ENCODE measurements at regions not wholly inside any gene's neighbourhood (a gene's known extent, or its start where the extent isn't known, plus 50 kb on each side); places are given as distances from the start of the nearest gene placed in this dataset.

DNA sequence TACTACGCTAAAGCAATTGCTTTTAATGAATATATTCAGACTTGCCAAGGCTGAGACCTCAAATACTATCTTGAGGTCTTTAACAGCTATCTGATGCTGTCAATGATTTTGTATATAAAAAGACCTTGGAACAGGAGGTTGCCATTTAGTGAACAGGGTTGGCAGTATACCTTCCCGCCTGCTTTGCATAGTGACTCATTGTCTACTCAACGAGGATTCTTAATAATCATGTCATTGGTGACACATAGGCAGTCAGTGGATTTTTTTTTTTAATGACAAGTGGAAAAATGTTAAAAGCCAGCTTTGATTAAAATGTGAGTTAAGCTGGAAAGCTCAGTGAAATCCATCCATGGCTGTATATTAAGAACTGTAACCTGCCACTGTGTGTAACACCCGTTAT lies 164.0 kb downstream of the ASMT start:
- TF ChIP-seq CTCF (IDR thresholded peaks at IDR 0.05), result no peak
- no peak for TF ChIP-seq POLR2A (IDR thresholded peaks at IDR 0.05; ENCODE audit: low read depth)

All from esophagus muscularis mucosa (tissue), 3 donors.